ENCODE measurements at regions not wholly inside any gene's neighbourhood (a gene's known extent, or its start where the extent isn't known, plus 50 kb on each side); places are given as distances from the start of the nearest gene placed in this dataset.
"Not testable (repeated sequence)": the region's sequence is repeated elsewhere in the genome, so short reads cannot be mapped to it uniquely, and the experiment has no call there.

DNA sequence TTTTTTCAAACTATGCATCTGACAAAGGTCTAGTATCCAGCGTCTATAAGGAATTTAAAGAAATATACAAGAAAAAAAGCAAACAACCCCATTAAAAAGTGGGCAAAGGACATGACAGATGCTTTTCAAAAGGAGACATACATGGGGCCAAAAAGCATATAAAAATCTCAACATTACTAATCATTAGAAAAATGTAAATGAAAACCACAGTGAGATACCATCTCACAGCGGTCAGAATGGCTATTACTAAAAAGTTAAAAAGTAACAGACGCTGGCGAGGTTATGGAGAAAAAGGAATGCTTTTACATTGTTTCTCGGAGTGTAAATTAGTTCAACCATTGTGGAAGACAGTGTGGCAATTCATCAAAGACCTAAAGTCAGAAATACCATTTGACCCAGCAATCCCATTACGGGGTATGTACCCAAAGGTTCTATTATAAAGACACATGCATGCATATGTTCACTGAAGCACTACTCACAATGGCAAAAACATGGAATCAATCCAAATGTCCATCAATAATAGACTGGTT is 643.1 kb upstream of the LRRTM1 start:
- TF ChIP-seq, protein P1, sequence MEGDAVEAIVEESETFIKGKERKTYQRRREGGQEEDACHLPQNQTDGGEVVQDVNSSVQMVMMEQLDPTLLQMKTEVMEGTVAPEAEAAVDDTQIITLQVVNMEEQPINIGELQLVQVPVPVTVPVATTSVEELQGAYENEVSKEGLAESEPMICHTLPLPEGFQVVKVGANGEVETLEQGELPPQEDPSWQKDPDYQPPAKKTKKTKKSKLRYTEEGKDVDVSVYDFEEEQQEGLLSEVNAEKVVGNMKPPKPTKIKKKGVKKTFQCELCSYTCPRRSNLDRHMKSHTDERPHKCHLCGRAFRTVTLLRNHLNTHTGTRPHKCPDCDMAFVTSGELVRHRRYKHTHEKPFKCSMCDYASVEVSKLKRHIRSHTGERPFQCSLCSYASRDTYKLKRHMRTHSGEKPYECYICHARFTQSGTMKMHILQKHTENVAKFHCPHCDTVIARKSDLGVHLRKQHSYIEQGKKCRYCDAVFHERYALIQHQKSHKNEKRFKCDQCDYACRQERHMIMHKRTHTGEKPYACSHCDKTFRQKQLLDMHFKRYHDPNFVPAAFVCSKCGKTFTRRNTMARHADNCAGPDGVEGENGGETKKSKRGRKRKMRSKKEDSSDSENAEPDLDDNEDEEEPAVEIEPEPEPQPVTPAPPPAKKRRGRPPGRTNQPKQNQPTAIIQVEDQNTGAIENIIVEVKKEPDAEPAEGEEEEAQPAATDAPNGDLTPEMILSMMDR (IDR thresholded peaks at IDR 0.05; ENCODE audit: extremely low read depth, insufficient read depth, missing control alignments): no peak
- in situ Hi-C loops (cut with MboI; ENCODE audit: low pct_unique_long_range_greater_than_20kb, low sequenced_read_pairs, unreplicated experiment): no loop called here
- DNase-seq (ENCODE audit: low spot score): no peak

DNA sequence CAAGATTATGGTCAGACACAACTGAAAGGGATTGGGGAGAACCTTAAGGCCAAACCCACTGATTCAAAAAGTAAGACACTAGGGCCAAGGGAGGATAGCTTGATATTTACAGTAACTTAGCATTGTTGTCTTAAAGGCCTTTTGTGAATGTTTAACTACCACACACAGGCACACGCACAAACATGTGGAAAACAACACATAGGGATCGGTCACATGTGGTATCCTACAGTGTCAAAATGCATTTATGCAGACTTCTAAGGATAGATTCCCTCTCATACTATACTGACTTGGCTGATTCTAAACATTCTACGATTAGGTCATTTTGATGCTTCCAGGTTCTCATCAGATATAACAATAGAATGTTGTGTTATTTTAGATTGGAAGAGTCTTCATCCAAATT is 638.9 kb upstream of the LRRTM1 start:
- in situ Hi-C loops (cut with MboI; ENCODE audit: low pct_unique_long_range_greater_than_20kb, low sequenced_read_pairs, unreplicated experiment): no loop called here
- no peak for DNase-seq (ENCODE audit: low spot score)
- TF ChIP-seq, protein P1 (IDR thresholded peaks at IDR 0.05; ENCODE audit: extremely low read depth, insufficient read depth, missing control alignments): no peak

DNA sequence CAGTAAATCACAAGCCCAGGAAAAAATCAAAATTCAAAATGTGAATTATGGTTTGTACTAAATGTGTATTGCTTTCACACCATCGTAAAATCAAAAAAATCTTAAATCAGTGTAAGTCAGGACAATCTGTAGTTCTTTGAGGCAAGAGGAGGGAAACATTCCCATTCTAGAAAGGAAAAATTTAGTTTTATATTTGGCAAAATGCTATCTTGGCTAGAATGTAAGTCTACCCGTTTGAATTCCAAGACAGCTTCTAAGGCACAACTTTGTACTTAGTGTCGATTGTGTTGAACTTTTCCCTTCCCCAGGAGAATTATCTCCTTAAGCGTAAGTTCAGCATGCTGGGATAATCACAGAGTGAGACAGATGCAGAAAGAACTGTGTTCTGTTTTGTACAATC is 638.2 kb upstream of the LRRTM1 start:
- in situ Hi-C loops (cut with MboI; ENCODE audit: low pct_unique_long_range_greater_than_20kb, low sequenced_read_pairs, unreplicated experiment): no loop called here
- TF ChIP-seq, protein P1 (IDR thresholded peaks at IDR 0.05; ENCODE audit: extremely low read depth, insufficient read depth, missing control alignments): no peak
- DNase-seq (ENCODE audit: low spot score): no peak

DNA sequence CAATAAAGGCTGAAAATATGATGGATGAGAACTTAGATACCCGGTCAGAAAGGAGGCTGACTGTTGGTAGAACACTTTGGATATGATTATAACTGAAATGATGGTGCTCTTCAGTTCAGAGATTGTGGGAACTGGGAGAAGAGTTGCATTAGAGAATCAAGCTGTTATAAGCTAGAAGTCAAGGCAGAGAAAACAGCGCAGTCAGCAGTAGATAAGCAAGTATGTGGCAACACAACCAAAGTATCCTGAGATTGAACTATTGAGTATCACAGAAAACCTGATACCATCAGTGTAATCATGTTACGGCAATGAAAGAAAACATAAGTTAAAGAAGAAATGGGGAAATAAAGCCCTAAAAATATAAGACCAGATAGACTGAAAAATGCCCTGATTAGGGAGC is 633.9 kb upstream of the LRRTM1 start:
- no peak for DNase-seq (ENCODE audit: low spot score)
- TF ChIP-seq, protein P1 (IDR thresholded peaks at IDR 0.05; ENCODE audit: extremely low read depth, insufficient read depth, missing control alignments): no peak
- in situ Hi-C loops (cut with MboI; ENCODE audit: low pct_unique_long_range_greater_than_20kb, low sequenced_read_pairs, unreplicated experiment): no loop called here

DNA sequence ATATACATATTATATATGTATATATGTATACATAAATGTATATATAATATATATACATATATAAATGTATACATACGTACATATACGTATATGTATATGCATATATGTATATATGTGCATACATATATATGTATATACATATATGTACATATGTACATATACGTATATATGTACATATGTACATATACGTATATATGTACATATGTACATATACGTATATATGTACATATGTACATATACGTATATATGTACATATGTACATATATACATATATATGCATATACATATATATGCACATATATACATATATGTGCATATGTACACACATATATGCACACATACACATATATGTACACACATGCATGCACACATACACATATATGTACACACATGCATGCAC is 627.3 kb upstream of the LRRTM1 start:
- in situ Hi-C loops (cut with MboI; ENCODE audit: low pct_unique_long_range_greater_than_20kb, low sequenced_read_pairs, unreplicated experiment); DNase-seq (ENCODE audit: low spot score): not testable (repeated sequence)

DNA sequence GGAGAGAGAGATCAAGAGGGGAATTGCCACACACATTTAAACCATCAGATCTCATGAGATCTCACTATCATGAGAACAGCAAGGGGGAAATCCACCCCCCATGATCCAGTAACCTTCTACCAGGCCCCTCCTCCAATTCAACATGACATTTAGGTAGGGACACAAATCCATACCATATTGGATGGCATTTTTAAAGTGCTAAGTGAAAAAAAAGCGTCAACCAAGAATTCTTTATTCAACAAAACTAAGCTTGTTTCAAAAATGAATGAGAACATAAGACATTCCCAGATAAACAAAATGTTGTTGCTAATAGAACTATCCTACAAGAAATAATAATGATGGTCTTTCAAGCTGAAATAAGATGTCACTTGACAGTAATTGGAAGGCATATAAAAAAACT is 626.2 kb upstream of the LRRTM1 start:
- in situ Hi-C loops (cut with MboI; ENCODE audit: low pct_unique_long_range_greater_than_20kb, low sequenced_read_pairs, unreplicated experiment): no loop called here
- TF ChIP-seq, protein P1 (IDR thresholded peaks at IDR 0.05; ENCODE audit: extremely low read depth, insufficient read depth, missing control alignments): no peak
- DNase-seq (ENCODE audit: low spot score): no peak

DNA sequence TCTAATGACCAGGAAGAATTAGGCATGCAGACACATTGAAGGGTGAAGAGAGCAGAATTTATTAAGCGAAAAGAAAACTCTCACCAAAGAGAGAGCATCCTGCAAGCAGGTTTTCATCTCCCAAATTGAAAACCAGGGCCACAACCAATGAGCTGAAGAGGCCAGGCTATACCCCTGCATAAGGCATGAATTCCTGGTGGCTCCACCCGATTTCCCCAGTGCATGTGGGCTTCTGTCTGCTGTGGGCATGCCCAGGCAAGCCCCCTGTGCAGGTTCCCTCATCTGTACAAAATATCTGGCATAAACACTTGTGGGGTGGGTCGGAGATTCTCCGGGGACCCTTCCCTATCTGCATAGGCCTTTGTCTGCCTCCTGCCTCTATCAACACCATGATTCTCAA is 621.6 kb upstream of the LRRTM1 start:
- TF ChIP-seq, protein P1 (IDR thresholded peaks at IDR 0.05; ENCODE audit: extremely low read depth, insufficient read depth, missing control alignments): no peak
- no peak for DNase-seq (ENCODE audit: low spot score)
- in situ Hi-C loops (cut with MboI; ENCODE audit: low pct_unique_long_range_greater_than_20kb, low sequenced_read_pairs, unreplicated experiment): no loop called here

All from GM13977 (cell line).